Osteocyte (in vitro differentiated cells): ENCODE measurements at regions not wholly inside any gene's neighbourhood (a gene's known extent, or its start where the extent isn't known, plus 50 kb on each side); places are given as distances from the start of the nearest gene placed in this dataset.
A peak's percentile ranks its signal among the peaks of the same experiment; 100 is the strongest.
"Not testable (repeated sequence)": the region's sequence is repeated elsewhere in the genome, so short reads cannot be mapped to it uniquely, and the experiment has no call there.

Source experiments
- DNase-seq: peaks from one replicate; pipeline ENCODE4 v3.0.0; 2021; ENCODE audit warnings: mixed read lengths; ENCODE audit not compliant: unreplicated experiment; ENCODE audit errors: extremely low spot score
- H3K27ac Mint-ChIP-seq: one replicate; pipeline ENCODE4 v1.8.0; 2021; ENCODE audit warnings: mild to moderate bottlenecking, mixed read lengths; ENCODE audit not compliant: unreplicated experiment
- H3K27me3 Mint-ChIP-seq: one replicate; pipeline ENCODE4 v1.8.0; 2021; ENCODE audit warnings: mixed read lengths; ENCODE audit not compliant: unreplicated experiment
- H3K36me3 Mint-ChIP-seq: one replicate; pipeline ENCODE4 v1.8.0; 2021; ENCODE audit warnings: mixed read lengths; ENCODE audit not compliant: unreplicated experiment
- H3K4me1 Mint-ChIP-seq: one replicate; pipeline ENCODE4 v1.8.0; 2021; ENCODE audit warnings: mixed read lengths; ENCODE audit not compliant: unreplicated experiment
- H3K4me3 Mint-ChIP-seq: one replicate; pipeline ENCODE4 v1.8.0; 2021; ENCODE audit warnings: mild to moderate bottlenecking, moderate library complexity, mixed read lengths; ENCODE audit not compliant: unreplicated experiment
- H3K9me3 Mint-ChIP-seq: one replicate; pipeline ENCODE4 v1.8.0; 2021; ENCODE audit warnings: mixed read lengths; ENCODE audit not compliant: unreplicated experiment
- CTCF ChIP-seq: fragments of 200-600 bp; sonication (generic); IDR thresholded peaks from 2 replicates; pipeline ENCODE4 v1.5.0; 2021; ENCODE audit warnings: antibody characterized with exemption, mild to moderate bottlenecking, moderate library complexity

DNA sequence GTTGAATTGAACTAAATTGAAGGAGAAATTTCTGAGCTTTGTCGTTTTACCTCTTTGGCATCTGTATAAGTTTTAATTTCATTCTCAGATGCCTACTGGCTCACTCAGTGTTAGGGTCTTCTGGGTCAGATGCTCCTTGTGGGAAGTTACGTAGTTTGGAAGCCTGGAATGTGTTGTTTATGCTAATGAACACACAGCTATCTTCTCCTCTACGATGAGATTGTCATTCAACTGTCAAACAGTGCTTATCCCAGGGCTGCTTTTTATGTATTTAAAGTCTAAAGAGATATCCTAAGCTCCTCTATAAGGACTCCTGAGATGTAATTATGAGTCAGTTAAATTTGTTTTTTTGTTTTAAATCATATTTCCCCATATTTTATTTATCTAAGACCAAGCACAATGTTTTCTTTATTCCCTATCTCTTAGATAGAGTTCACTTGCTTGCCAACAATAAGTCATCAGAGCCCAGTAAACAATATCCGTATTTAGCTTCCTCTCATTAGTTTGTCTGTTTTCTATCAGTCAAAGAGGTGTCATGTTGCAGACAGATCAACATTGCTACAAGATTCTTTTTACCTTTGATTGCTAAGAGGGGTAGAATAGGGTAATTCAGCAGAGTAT lies 368.0 kb upstream of the PDE3A start:
- H3K27ac Mint-ChIP-seq = no peak overlapping the region
- H3K36me3 Mint-ChIP-seq = no peaks in the 10 kb centered on the region
- peaks cover 4% of the 10 kb centered on the region for H3K9me3 Mint-ChIP-seq
- H3K27me3 Mint-ChIP-seq = no peaks in the 10 kb centered on the region
- DNase-seq = no peak
- no peak for TF ChIP-seq CTCF
- no peak overlapping the region for H3K4me3 Mint-ChIP-seq
- H3K4me1 Mint-ChIP-seq = peaks cover 22% of the 10 kb centered on the region

DNA sequence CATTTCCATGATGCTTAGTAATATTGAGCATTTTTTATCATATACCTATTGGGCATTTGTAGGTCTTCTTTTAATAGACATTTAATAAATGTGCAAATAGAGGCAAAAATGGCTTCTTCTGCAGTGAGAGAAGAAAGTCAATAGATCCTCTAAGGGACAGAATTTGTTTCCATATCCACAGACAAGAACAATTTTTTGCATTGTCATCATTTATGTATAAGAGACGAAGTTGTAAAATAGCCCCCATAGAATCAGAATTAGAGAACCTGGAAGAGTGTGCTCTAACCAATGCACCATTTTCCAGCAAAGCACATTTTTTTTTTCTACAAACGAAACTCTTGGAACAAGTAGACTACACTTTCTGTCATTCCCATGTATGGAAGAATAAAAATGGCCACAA lies 365.1 kb upstream of the PDE3A start:
- Mint-ChIP-seq H3K4me1 (peaks cover 28% of the 10 kb centered on the region), H3K27ac (no peak overlapping the region), H3K36me3 (no peaks in the 10 kb centered on the region), H3K9me3 (peaks cover 4% of the 10 kb centered on the region), H3K27me3 (no peaks in the 10 kb centered on the region), H3K4me3 (no peak overlapping the region)
- TF ChIP-seq CTCF = no peak
- no peak for DNase-seq

DNA sequence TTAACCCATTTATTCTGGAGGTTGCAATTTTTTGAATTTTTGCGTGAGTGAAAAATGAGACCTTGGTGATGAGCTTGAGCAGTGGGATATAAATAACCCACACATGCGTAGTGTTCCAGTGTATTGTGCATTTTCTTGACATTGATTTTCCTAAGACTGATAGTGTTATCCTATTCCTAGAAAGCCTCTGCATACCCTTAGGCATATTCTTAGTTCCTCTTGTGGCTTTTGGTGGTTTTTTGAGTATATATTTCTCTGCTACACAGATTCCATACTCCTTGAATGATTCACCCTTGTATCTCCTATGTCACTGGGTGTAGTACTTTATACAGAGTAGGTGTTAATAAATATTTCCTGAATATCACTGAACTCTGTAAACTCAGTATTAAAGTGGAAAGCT lies 363.4 kb upstream of the PDE3A start:
- Mint-ChIP-seq H3K27me3 (no peaks in the 10 kb centered on the region), H3K4me1 (peaks cover 20% of the 10 kb centered on the region), H3K36me3 (no peaks in the 10 kb centered on the region), H3K4me3 (no peak overlapping the region), H3K27ac (no peak overlapping the region), H3K9me3 (peaks cover 4% of the 10 kb centered on the region)
- no peak for DNase-seq
- TF ChIP-seq CTCF = no peak

DNA sequence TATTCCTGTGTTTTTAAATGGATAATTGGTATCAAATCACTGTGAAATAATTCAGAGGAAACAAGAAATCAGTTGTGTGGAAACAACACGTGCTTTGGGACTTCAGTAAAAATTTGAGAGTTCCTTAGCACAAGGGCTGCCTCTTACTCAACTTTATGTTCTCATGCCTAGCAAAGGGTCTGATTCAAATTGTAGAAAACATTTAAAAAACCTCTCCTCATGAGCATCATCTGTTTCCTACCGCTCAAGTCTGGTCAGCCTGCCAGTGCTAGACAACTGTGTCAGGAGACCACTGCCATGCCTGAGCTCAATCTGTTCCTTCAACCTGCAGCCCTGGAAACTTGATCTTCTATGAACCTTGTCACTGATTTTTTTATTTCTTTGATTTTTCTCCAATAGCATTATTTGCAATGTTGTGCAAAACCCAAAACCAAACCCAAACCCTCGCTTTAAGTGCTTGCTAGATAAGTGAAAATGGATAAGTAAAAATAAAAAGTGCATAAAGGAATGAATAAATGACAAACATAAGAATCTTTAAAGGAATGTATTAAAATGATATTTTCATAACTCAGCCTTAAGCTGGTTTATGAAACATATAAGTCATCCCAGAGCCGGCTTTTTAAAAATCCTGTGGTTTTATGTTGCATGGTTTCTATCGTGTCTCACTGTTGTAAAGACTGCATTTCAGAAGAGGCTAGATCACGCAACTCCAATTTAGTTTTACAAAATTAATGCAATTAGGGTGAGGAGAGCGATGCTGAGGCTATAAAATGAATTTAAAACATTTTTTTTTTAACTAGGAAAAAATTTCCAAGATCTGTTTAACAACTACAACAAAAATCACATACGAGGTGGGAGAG lies 361.2 kb upstream of the PDE3A start:
- Mint-ChIP-seq H3K36me3 (no peaks in the 10 kb centered on the region), H3K4me1 (peaks cover 13% of the 10 kb centered on the region), H3K4me3 (no peak overlapping the region), H3K9me3 (peaks cover 4% of the 10 kb centered on the region), H3K27me3 (no peaks in the 10 kb centered on the region), H3K27ac (peak overlapping the region; percentile 34)
- TF ChIP-seq CTCF = no peak
- no peak for DNase-seq

DNA sequence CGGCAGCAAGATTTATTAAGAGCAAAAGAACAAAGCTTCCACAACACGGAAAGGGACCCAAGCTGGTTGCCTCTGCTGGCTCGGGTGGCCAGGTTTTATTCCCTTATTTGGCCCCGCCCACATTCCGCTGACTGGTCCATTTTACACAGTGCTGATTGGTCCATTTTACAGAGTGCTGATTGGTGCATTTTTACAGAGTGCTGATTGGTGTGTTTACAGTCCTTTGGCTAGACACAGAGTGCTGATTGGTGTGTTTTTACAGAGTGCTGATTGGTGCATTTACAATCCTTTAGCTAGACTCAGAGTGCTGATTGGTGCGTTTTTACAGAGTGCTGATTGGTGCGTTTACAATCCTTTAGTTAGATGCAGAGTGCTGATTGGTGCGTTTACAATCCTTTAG lies 358.4 kb upstream of the PDE3A start:
- H3K27ac Mint-ChIP-seq, DNase-seq, H3K9me3 Mint-ChIP-seq, H3K4me3 Mint-ChIP-seq, H3K27me3 Mint-ChIP-seq, H3K36me3 Mint-ChIP-seq: not testable (repeated sequence)
- H3K4me1 Mint-ChIP-seq = peaks cover 12% of the 10 kb centered on the region
